Naive thymus-derived CD8-positive, alpha-beta T cell (primary cell): ENCODE measurements at regions not wholly inside any gene's neighbourhood (a gene's known extent, or its start where the extent isn't known, plus 50 kb on each side); places are given as distances from the start of the nearest gene placed in this dataset.
A peak's percentile ranks its signal among the peaks of the same experiment; 100 is the strongest.
"Not testable (repeated sequence)": the region's sequence is repeated elsewhere in the genome, so short reads cannot be mapped to it uniquely, and the experiment has no call there.

Source experiments
- ATAC-seq, 2 donors: fragments of 150-1000 bp; cut with Tn5 transposase in 1 of 2; sonication (Bioruptor Pico), chemical (Tn5 transposase) in 1 of 2; 1 replicate in 1 of 2; 2 replicates in 1 of 2; pipeline ENCODE4 v1.10.0; 2021; ENCODE audit warnings: mild to moderate bottlenecking in 2 of 2, moderate library complexity in 2 of 2
- POLR2A ChIA-PET: fragments of 350-600 bp; sonication (Branson Sonifier 250); formaldehyde crosslinking; loops from one replicate; lab custom pipeline; 2021; ENCODE audit warnings: antibody characterized with exemption; lab: Charles Lee
- DNase-seq, 10 donors: peaks; one replicate each; pipeline versions ENCODE4 v3.0.0 to v3.0.0-alpha.2; 2020 to 2022
- H3K27ac Mint-ChIP-seq, 10 donors: one replicate each; pipeline ENCODE4 v1.8.0; 2020 to 2022; ENCODE audit warnings: mild to moderate bottlenecking in 10 of 10, mixed read lengths in 10 of 10, moderate library complexity in 4 of 10, inconsistent platforms in 1 of 10
- H3K27me3 Mint-ChIP-seq, 5 donors: one replicate each; pipeline ENCODE4 v1.8.0; 2021 to 2022; ENCODE audit warnings: mixed read lengths in 5 of 5
- H3K36me3 Mint-ChIP-seq, 3 donors: one replicate each; pipeline ENCODE4 v1.8.0; 2020 to 2022; ENCODE audit warnings: mixed read lengths in 3 of 3, mild to moderate bottlenecking in 2 of 3, inconsistent platforms in 1 of 3
- H3K4me1 Mint-ChIP-seq, 4 donors: one replicate each; pipeline ENCODE4 v1.8.0; 2021 to 2022; ENCODE audit warnings: mixed read lengths in 4 of 4
- H3K4me3 Mint-ChIP-seq, 10 donors: one replicate each; pipeline ENCODE4 v1.8.0; 2020 to 2022; ENCODE audit warnings: mild to moderate bottlenecking in 10 of 10, mixed read lengths in 10 of 10, moderate library complexity in 6 of 10, inconsistent platforms in 1 of 10
- H3K9me3 Mint-ChIP-seq, 9 donors: one replicate each; pipeline ENCODE4 v1.8.0; 2020 to 2022; ENCODE audit warnings: mixed read lengths in 9 of 9, mild to moderate bottlenecking in 3 of 9, inconsistent platforms in 1 of 9, moderate library complexity in 1 of 9

GRCh38 chr5:90267646-90268045, 141.9 kb downstream of the CETN3 start:
- Mint-ChIP-seq H3K27me3 (peaks cover 0 to 11% (median 9%) of the 10 kb centered on the region in 5 donors), H3K36me3 (no peaks in the 10 kb centered on the region), H3K4me1 (peaks cover 0 to 7% (median 0%) of the 10 kb centered on the region in 4 donors), H3K9me3 (no peaks in the 10 kb centered on the region), H3K4me3 (no peak overlapping the region), H3K27ac (no peak overlapping the region)
- POLR2A ChIA-PET = no interaction called here
- ATAC-seq (no peak), DNase-seq (no peak)

- no peak overlapping the region for H3K4me3 Mint-ChIP-seq
- no peaks in the 10 kb centered on the region for H3K36me3 Mint-ChIP-seq
- H3K27me3 Mint-ChIP-seq = peaks cover 0 to 15% (median 9%) of the 10 kb centered on the region in 5 donors
- peaks cover 0 to 7% (median 0%) of the 10 kb centered on the region in 4 donors for H3K4me1 Mint-ChIP-seq
- DNase-seq (no peak), ATAC-seq (no peak)
- no peaks in the 10 kb centered on the region for H3K9me3 Mint-ChIP-seq
- POLR2A ChIA-PET = no interaction called here
- no peak overlapping the region for H3K27ac Mint-ChIP-seq
Measured at GRCh38 chr5:90265545-90265857, 144.1 kb downstream of the CETN3 start.

DNA sequence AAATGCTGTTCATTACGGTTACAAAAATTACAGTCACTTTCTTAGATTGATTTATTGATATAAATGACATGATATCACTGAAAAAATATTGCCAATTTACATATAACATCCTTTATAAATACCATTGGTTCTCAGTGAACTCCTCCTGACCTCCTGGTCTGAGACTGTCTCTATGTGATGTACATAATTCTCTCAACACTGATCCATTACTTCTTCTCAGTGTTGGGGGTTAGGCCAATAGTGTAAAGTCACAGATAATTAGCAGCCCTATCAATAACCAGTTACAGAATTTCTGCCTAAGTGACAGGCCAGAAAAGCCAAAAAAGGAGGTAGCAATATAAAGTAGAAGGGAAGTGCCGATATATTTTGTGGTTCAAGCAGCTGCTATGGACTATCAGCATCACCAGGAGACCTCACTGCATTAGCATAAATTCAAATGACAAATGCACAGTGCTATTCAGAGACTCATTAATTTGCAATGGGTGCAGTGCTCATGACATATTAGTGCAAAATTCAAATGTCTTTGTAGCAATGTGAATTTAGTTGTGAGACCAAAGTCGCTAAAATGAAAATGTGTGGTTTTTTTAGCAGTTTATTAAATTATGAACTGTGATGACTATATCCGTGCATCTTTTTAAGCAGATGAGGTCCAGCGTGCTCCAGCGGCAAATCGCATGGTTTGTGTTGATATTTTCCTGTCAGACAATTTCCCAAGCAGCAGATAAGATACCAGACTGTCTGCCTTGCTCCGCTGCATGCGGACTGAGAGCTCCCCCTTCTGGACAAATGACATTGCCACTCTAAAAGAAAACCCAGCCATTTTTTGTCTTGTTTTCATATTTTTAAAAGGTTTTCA, 144.6 kb downstream of the CETN3 start:
- peaks cover 0 to 7% (median 0%) of the 10 kb centered on the region in 4 donors for H3K4me1 Mint-ChIP-seq
- peaks cover 0 to 16% (median 9%) of the 10 kb centered on the region in 5 donors for H3K27me3 Mint-ChIP-seq

DNA sequence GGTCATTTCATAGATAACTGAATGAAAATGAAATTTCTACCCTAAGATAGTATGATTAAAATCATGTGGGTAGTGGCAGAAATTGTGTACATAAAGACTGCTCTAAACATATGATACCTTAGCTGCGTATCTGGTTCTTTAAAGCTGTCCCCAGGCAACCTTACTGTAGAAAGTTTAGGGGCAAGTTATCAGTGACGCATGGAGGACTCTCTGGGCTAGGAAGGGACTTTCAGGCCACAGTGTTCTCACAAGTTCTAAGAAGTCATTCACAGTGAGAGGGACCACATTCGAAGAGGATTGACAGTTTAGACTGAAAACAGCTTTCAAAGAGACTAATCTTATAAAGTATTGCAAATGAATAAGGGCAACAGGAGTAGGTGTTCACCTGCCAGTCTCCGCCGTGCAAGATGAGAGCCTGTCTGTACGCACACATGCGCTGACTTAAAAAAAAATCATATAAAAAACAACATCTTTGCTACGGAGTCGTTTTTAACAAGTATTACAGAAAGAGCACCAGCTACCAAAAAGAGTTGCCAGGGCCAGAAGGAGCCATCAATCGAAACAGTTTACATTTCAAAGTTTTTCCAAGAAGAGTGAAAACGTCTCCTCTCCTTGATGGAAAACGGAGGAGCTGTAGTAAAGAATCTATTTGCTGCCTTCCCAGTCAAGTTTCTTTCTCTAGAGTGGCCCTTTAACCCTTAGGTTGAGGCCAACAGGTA, 146.3 kb downstream of the CETN3 start:
- H3K27me3 Mint-ChIP-seq = peaks cover 0 to 11% (median 7%) of the 10 kb centered on the region in 5 donors
- no peak for DNase-seq
- no peaks in the 10 kb centered on the region for H3K9me3 Mint-ChIP-seq
- H3K4me1 Mint-ChIP-seq = peaks cover 0 to 7% (median 0%) of the 10 kb centered on the region in 4 donors
- no peak for ATAC-seq
- no peak overlapping the region for H3K27ac Mint-ChIP-seq
- no peak overlapping the region for H3K4me3 Mint-ChIP-seq
- H3K36me3 Mint-ChIP-seq = no peaks in the 10 kb centered on the region
- POLR2A ChIA-PET = no interaction called here

More for the DNA sequence above, 144.6 kb downstream of the CETN3 start:
- DNase-seq = peak; percentile 2 to 73 (median 34)
- POLR2A ChIA-PET = no interaction called here
- H3K9me3 Mint-ChIP-seq = no peaks in the 10 kb centered on the region
- H3K27ac Mint-ChIP-seq = no peak overlapping the region
- no peak for ATAC-seq
- H3K36me3 Mint-ChIP-seq = no peaks in the 10 kb centered on the region
- no peak overlapping the region for H3K4me3 Mint-ChIP-seq

DNA sequence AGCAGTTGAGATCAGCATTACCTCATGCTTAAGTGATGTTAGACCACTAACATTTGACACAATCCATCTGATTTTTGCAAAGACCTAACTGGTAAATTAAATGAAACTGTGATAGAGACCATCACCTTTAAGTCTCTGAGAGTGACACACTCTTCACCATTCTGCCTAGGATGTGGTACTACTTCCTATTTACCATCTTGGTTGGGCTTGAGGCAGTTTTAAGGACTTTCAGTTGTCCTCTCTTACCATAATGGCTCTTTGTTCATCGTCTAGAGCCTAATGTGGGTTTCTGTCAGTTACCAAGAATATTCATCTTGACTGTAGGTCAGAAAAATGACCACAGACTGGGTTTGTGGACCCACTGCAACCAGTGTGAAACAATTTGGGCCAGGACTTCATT, 158.1 kb downstream of the CETN3 start:
- Mint-ChIP-seq H3K27ac (no peak overlapping the region), H3K4me1 (no peaks in the 10 kb centered on the region), H3K9me3 (no peaks in the 10 kb centered on the region), H3K36me3 (no peaks in the 10 kb centered on the region), H3K4me3 (no peak overlapping the region), H3K27me3 (peaks cover 0 to 7% (median 5%) of the 10 kb centered on the region in 5 donors)
- DNase-seq (no peak), ATAC-seq (no peak)
- POLR2A ChIA-PET = no interaction called here

DNA sequence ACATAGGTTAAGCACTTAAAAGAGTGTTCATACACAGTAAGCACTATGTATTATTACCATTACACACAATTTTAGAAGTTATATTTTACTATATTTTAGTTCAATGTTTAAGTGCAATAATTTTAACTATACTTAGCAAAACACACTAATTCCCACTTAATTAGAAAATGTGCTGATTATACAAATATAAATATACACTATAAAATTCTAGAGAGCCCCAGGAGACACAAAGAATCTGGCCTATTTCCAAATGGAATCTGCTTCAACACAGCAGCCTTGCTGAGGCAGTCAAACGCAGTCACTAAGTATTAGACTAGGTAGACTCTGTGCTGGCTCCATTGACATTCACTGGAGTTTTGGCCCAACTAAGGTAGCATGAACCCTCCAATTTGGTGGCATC, 160.9 kb downstream of the CETN3 start:
- Mint-ChIP-seq H3K36me3 (no peaks in the 10 kb centered on the region), H3K4me1 (no peaks in the 10 kb centered on the region), H3K27ac (no peak overlapping the region), H3K27me3 (peaks cover 0 to 5% (median 0%) of the 10 kb centered on the region in 5 donors), H3K9me3 (no peaks in the 10 kb centered on the region), H3K4me3 (no peak overlapping the region)
- no peak for ATAC-seq
- POLR2A ChIA-PET = no interaction called here
- no peak for DNase-seq

DNA sequence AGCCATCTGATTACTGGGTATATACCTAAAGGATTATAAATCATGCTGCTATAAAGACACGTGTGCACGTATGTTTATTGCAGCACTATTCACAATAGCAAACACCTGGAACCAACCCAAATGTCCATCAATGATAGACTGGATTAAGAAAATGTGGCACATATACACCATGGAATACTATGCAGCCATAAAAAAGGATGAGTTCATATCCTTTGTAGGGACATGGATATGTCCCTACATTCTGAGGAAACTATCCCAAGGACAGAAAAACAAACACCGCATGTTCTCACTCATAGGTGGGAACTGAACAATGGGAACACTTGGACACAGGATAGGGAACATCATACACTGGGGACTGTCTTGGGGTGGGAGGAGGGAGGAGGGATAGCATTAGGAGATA, 165.7 kb downstream of the CETN3 start:
- peaks cover 0 to 27% (median 5%) of the 10 kb centered on the region in 5 donors for H3K27me3 Mint-ChIP-seq
- H3K9me3 Mint-ChIP-seq, DNase-seq, H3K4me3 Mint-ChIP-seq, POLR2A ChIA-PET, H3K27ac Mint-ChIP-seq, H3K36me3 Mint-ChIP-seq, H3K4me1 Mint-ChIP-seq, ATAC-seq: not testable (repeated sequence)

DNA sequence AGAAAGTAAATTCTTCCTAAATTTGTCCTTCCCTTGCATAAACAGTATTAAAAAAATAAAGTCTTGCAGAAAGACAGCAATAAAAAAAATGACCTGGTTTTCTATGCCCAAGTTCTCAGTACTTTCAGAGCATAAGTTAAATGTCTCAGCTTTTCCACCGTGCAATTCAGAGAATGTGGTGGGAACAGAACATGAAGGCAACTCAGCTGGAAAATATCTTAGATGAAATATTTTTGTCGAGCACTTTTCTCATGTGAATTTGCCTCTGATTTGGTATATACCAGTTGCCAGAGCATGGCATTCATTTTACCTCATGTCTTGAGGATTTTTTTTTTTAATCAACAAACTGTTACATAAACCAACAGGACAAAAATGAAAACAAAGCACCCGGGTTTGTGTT, 176.1 kb downstream of the CETN3 start:
- H3K9me3 Mint-ChIP-seq = no peaks in the 10 kb centered on the region
- no peak overlapping the region for H3K27ac Mint-ChIP-seq
- no peak for ATAC-seq
- POLR2A ChIA-PET = no interaction called here
- no peak for DNase-seq
- no peak overlapping the region for H3K4me3 Mint-ChIP-seq
- H3K36me3 Mint-ChIP-seq = no peaks in the 10 kb centered on the region
- H3K4me1 Mint-ChIP-seq = no peaks in the 10 kb centered on the region
- H3K27me3 Mint-ChIP-seq = peaks cover 2 to 15% (median 5%) of the 10 kb centered on the region in 5 donors

DNA sequence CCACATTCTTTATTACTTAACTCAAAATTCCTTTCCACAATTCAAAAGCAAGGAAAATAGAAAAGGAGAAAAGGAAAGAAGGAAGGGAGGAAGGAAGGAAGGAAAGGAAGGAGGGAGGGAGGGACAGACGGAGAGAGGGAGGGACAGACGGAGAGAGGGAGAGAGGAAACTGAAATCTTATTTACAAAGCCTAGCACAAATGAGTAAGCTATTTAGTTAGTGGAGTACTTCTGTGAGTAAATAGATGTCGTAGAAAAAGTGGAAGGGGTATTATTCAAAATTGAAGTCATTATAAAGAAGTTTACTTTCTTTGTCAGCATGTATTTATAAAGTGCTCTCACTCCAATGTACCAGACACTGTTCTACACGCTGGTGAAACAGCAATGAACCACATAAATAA, 177.9 kb downstream of the CETN3 start:
- H3K9me3 Mint-ChIP-seq = no peaks in the 10 kb centered on the region
- no peaks in the 10 kb centered on the region for H3K4me1 Mint-ChIP-seq
- H3K4me3 Mint-ChIP-seq = no peak overlapping the region
- DNase-seq (no peak), ATAC-seq (no peak)
- H3K36me3 Mint-ChIP-seq = no peaks in the 10 kb centered on the region
- peaks cover 0 to 16% (median 6%) of the 10 kb centered on the region in 5 donors for H3K27me3 Mint-ChIP-seq
- H3K27ac Mint-ChIP-seq = no peak overlapping the region
- POLR2A ChIA-PET = no interaction called here

DNA sequence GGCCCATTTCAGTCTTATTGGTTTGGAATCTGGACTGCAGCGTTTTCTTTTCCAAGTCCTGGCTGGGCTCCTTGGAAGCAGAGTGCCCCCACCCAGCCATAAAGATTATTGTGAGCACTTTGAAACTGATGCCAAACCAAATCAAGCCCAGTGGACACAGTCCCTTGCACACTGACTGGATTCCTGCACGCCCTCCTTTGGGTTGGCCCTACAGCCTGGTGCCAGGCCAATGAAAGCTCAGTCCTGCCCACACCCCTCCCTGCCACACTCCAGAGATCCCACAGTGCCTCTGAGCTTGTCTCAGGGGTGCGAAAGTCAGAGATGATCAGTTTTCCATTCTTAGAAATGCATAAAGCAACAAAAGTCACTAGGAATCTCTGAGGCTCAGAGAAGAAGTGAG, 181.9 kb downstream of the CETN3 start:
- H3K9me3 Mint-ChIP-seq = no peaks in the 10 kb centered on the region
- DNase-seq (no peak), ATAC-seq (no peak)
- H3K27me3 Mint-ChIP-seq = peaks cover 3 to 10% (median 4%) of the 10 kb centered on the region in 5 donors
- H3K4me1 Mint-ChIP-seq = no peaks in the 10 kb centered on the region
- no peaks in the 10 kb centered on the region for H3K36me3 Mint-ChIP-seq
- no peak overlapping the region for H3K4me3 Mint-ChIP-seq
- H3K27ac Mint-ChIP-seq = peak overlapping the region in 1 of 10 donors; percentile 46
- POLR2A ChIA-PET = no interaction called here

DNA sequence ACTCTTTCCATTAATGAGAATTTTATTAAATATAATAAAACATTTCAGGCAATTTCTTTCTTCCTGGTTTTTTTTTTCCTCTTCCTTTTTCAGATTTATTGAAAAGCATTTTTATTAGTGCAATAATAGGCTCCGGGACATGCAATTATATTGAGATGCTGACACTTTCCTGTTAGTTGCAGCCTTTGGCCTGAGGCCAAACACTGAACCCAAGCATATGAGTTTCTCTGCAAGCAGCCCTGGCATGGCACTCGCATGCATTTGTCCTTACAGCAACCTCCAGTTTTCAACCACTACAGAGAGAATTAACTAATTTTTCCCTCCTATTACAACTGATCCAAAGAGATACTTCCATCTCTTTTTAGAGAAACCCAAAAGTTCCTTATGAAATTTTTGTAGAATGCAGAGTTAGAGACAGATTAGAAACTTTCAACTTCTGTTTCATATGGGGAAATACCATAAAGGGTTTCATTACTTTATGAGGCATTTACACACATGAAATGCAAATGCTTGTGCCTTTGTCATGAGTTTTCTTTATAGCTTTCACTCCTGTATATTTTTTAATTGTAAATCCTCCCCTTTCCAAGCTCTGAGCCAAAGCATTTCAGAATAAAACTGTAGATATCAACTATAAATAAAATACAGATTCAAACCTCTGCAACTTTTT, 183.0 kb downstream of the CETN3 start:
- H3K27ac Mint-ChIP-seq = no peak overlapping the region
- no peaks in the 10 kb centered on the region for H3K4me1 Mint-ChIP-seq
- H3K4me3 Mint-ChIP-seq = no peak overlapping the region
- peaks cover 3 to 9% (median 4%) of the 10 kb centered on the region in 5 donors for H3K27me3 Mint-ChIP-seq
- no peaks in the 10 kb centered on the region for H3K36me3 Mint-ChIP-seq
- no peaks in the 10 kb centered on the region for H3K9me3 Mint-ChIP-seq
- no peak for DNase-seq
- no peak for ATAC-seq
- POLR2A ChIA-PET = no interaction called here

DNA sequence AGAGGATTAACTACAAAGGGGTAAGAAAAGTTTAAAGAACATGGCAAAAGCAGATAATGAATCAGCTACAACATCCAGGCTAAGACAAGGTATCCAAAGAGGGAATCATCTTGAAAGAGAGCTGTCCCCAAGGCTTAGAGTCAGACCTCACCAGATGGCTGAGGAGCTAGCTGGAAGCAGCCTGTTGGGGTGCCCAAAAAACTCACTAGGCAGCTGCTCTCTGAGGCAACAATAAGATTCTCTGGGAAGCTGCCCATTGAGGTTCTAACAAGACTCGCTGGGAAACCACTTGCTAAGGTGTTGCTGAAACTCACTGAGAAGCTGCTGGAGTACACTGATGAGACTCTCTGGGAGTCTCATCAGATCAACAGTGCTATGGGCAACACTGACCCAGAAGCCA, 185.2 kb downstream of the CETN3 start:
- DNase-seq (no peak), ATAC-seq (no peak)
- Mint-ChIP-seq H3K27ac (no peak overlapping the region), H3K27me3 (peaks cover 3 to 9% (median 4%) of the 10 kb centered on the region in 5 donors), H3K4me3 (no peak overlapping the region), H3K36me3 (no peaks in the 10 kb centered on the region), H3K9me3 (peaks cover 0 to 1% (median 0%) of the 10 kb centered on the region in 9 donors), H3K4me1 (no peaks in the 10 kb centered on the region)
- POLR2A ChIA-PET = no interaction called here

- peaks cover 3 to 9% (median 4%) of the 10 kb centered on the region in 5 donors for H3K27me3 Mint-ChIP-seq
- H3K4me3 Mint-ChIP-seq = no peak overlapping the region
- no peak overlapping the region for H3K27ac Mint-ChIP-seq
- H3K36me3 Mint-ChIP-seq = no peaks in the 10 kb centered on the region
- POLR2A ChIA-PET = no interaction called here
- peaks cover 0 to 1% (median 0%) of the 10 kb centered on the region in 9 donors for H3K9me3 Mint-ChIP-seq
- H3K4me1 Mint-ChIP-seq = no peaks in the 10 kb centered on the region
- DNase-seq (no peak), ATAC-seq (no peak)
Measured at GRCh38 chr5:90223756-90224155, 185.8 kb downstream of the CETN3 start.
